GM18858 (cell line): ENCODE measurements at regions not wholly inside any gene's neighbourhood (a gene's known extent, or its start where the extent isn't known, plus 50 kb on each side); places are given as distances from the start of the nearest gene placed in this dataset.
A peak's percentile ranks its signal among the peaks of the same experiment; 100 is the strongest.
"Not testable (repeated sequence)": the region's sequence is repeated elsewhere in the genome, so short reads cannot be mapped to it uniquely, and the experiment has no call there.

Experiments
- ATAC-seq: cut with Tn5 transposase; IDR thresholded peaks from one replicate; pipeline ENCODE4 v1.9.1; 2021; ENCODE audit not compliant: unreplicated experiment

GRCh38 chr7:138169441-138169851, 93.2 kb downstream of the AKR1D1 start:
- no peak for ATAC-seq

GRCh38 chr7:138170298-138170697, 94.0 kb downstream of the AKR1D1 start:
- ATAC-seq: no peak

- peak; percentile 98 for ATAC-seq
Measured at GRCh38 chr7:138170959-138171703, 94.9 kb downstream of the AKR1D1 start.

GRCh38 chr7:138173548-138173947, 97.3 kb downstream of the AKR1D1 start:
- ATAC-seq: no peak

GRCh38 chr7:138176060-138176459, 99.8 kb downstream of the AKR1D1 start:
- ATAC-seq: no peak

- ATAC-seq: no peak
Measured at GRCh38 chr7:138184191-138184590, 107.9 kb downstream of the AKR1D1 start.

GRCh38 chr7:138185132-138185908, 109.1 kb downstream of the AKR1D1 start:
- ATAC-seq: no peak

- no peak for ATAC-seq
Measured at GRCh38 chr7:138186951-138187351, 110.7 kb downstream of the AKR1D1 start.

GRCh38 chr7:138188290-138188858, 112.1 kb downstream of the AKR1D1 start:
- ATAC-seq: no peak

- no peak for ATAC-seq
Measured at GRCh38 chr7:138194567-138194966, 118.3 kb downstream of the AKR1D1 start.

GRCh38 chr7:138195151-138195571, 118.9 kb downstream of the AKR1D1 start:
- ATAC-seq: no peak

GRCh38 chr7:138196503-138196946, 120.3 kb downstream of the AKR1D1 start:
- not testable (repeated sequence) for ATAC-seq

- ATAC-seq: no peak
Measured at GRCh38 chr7:138196971-138197896, 121.0 kb downstream of the AKR1D1 start.

GRCh38 chr7:138204285-138204981, 128.2 kb downstream of the AKR1D1 start:
- ATAC-seq: no peak

GRCh38 chr7:138204982-138205298, 128.7 kb downstream of the AKR1D1 start:
- no peak for ATAC-seq

GRCh38 chr7:138205614-138206150, 129.4 kb downstream of the AKR1D1 start:
- no peak for ATAC-seq

GRCh38 chr7:138207555-138207971, 131.3 kb downstream of the AKR1D1 start:
- no peak for ATAC-seq

GRCh38 chr7:138208142-138208570, 131.9 kb downstream of the AKR1D1 start:
- ATAC-seq: no peak

- no peak for ATAC-seq
Measured at GRCh38 chr7:138208864-138209263, 132.6 kb downstream of the AKR1D1 start.

- ATAC-seq: no peak
Measured at GRCh38 chr7:138212314-138212713, 136.1 kb downstream of the AKR1D1 start.
